A549 (cell line): ENCODE measurements at regions not wholly inside any gene's neighbourhood (a gene's known extent, or its start where the extent isn't known, plus 50 kb on each side); places are given as distances from the start of the nearest gene placed in this dataset.

Experiments
- TF ChIP-seq, protein P1 (sequence below): IDR thresholded peaks from 2 replicates; pipeline ENCODE4 v1.6.1; 2012
- TF ChIP-seq, protein P2 (sequence below): fragments of >200 bp; sonication (Bioruptor Twin); formaldehyde crosslinking; IDR thresholded peaks from 3 replicates; pipeline ENCODE4 v1.5.1; 2016

GRCh38 chr3:174715386-174715785, 143.7 kb upstream of the NAALADL2 start:
- TF ChIP-seq, protein P1, sequence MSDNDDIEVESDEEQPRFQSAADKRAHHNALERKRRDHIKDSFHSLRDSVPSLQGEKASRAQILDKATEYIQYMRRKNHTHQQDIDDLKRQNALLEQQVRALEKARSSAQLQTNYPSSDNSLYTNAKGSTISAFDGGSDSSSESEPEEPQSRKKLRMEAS, result no peak
- TF ChIP-seq, protein P2, sequence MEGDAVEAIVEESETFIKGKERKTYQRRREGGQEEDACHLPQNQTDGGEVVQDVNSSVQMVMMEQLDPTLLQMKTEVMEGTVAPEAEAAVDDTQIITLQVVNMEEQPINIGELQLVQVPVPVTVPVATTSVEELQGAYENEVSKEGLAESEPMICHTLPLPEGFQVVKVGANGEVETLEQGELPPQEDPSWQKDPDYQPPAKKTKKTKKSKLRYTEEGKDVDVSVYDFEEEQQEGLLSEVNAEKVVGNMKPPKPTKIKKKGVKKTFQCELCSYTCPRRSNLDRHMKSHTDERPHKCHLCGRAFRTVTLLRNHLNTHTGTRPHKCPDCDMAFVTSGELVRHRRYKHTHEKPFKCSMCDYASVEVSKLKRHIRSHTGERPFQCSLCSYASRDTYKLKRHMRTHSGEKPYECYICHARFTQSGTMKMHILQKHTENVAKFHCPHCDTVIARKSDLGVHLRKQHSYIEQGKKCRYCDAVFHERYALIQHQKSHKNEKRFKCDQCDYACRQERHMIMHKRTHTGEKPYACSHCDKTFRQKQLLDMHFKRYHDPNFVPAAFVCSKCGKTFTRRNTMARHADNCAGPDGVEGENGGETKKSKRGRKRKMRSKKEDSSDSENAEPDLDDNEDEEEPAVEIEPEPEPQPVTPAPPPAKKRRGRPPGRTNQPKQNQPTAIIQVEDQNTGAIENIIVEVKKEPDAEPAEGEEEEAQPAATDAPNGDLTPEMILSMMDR, result no peak
